ENCODE measurements at regions not wholly inside any gene's neighbourhood (a gene's known extent, or its start where the extent isn't known, plus 50 kb on each side); places are given as distances from the start of the nearest gene placed in this dataset.

DNA sequence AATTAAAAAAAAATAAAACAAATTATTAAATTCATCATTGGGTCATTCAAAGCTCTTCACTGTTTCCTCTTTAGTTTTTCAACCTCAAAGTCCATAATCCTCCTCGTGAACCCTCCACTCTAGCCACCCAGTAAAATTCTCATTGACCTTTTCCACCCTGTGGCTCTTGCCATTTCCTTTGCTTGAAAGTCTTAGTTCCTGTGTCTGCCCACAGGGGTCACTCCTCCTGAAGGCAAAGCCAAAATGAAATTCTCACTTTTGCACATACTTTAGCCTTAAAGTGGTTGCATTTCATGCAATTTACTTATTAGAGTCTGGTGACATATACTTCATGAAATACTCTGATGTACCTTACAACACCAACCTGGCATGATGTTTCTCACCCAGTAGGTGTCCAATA is 263.7 kb downstream of the BMP2 start:
- intact Hi-C loops (cut with DNase I; ENCODE audit: low total_unique reads): no loop called here
- H3K27me3 ChIP-seq: no peaks in the 10 kb centered on the region
- no peak for TF ChIP-seq POLR2A (IDR thresholded peaks at IDR 0.05)
- TF ChIP-seq, protein P1, sequence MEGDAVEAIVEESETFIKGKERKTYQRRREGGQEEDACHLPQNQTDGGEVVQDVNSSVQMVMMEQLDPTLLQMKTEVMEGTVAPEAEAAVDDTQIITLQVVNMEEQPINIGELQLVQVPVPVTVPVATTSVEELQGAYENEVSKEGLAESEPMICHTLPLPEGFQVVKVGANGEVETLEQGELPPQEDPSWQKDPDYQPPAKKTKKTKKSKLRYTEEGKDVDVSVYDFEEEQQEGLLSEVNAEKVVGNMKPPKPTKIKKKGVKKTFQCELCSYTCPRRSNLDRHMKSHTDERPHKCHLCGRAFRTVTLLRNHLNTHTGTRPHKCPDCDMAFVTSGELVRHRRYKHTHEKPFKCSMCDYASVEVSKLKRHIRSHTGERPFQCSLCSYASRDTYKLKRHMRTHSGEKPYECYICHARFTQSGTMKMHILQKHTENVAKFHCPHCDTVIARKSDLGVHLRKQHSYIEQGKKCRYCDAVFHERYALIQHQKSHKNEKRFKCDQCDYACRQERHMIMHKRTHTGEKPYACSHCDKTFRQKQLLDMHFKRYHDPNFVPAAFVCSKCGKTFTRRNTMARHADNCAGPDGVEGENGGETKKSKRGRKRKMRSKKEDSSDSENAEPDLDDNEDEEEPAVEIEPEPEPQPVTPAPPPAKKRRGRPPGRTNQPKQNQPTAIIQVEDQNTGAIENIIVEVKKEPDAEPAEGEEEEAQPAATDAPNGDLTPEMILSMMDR (IDR thresholded peaks at IDR 0.05): no peak

DNA sequence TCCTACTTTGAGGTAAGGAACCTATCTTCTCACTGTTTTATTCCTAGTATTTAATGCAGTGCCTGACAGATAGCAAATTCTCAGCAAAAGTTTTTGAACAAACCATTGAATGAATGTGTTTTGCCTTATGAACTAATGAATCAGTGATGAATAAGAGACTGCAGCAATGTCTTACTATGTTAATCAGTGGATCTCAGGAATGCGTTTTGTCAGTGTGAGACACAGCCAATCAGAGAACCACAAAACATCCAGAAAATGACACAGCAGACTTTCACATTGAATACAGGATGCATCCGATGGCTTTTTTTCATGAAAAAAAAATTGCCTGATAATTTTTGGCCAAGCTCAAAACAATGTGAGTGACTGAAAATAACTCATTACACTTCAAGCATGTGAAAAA is 270.5 kb downstream of the BMP2 start:
- TF ChIP-seq, protein P1 (IDR thresholded peaks at IDR 0.05): no peak
- no peak for TF ChIP-seq POLR2A (IDR thresholded peaks at IDR 0.05)
- no peaks in the 10 kb centered on the region for H3K9me3 ChIP-seq
- H3K27me3 ChIP-seq: no peaks in the 10 kb centered on the region
- no peak overlapping the region for H3K4me3 ChIP-seq
- H3K4me1 ChIP-seq: no peaks in the 10 kb centered on the region
- intact Hi-C loops (cut with DNase I; ENCODE audit: low total_unique reads): no loop called here
- DNase-seq: no peak
- no peaks in the 10 kb centered on the region for H3K36me3 ChIP-seq
- no peak overlapping the region for H3K27ac ChIP-seq

More for the DNA sequence above, 263.7 kb downstream of the BMP2 start:
- H3K36me3 ChIP-seq: no peaks in the 10 kb centered on the region
- H3K9me3 ChIP-seq: no peaks in the 10 kb centered on the region
- H3K4me3 ChIP-seq: no peak overlapping the region
- DNase-seq: no peak
- no peak overlapping the region for H3K27ac ChIP-seq
- no peaks in the 10 kb centered on the region for H3K4me1 ChIP-seq

DNA sequence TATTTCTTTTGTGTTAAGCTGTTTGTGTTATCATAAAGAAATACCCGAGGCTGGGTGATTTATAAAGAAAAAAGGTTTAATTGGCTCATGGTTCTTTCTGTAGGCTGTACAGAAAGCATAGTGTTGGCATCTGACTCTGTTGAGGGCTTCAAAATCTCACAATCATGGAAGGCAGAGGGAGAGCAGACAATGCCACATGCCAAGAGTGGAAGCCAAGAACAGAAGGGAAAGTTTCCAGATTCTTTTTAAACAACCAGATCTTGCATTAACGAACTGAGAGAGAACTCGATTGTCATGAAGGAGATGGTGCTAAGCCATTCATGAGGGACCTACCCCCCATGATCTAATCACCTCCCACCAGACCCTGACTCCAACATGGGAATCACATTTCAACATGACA is 290.1 kb downstream of the BMP2 start:
- TF ChIP-seq POLR2A (IDR thresholded peaks at IDR 0.05): no peak
- TF ChIP-seq, protein P1 (IDR thresholded peaks at IDR 0.05): no peak
- Histone ChIP-seq H3K27ac (no peak overlapping the region), H3K27me3 (no peaks in the 10 kb centered on the region), H3K9me3 (no peaks in the 10 kb centered on the region), H3K36me3 (no peaks in the 10 kb centered on the region), H3K4me1 (no peaks in the 10 kb centered on the region), H3K4me3 (no peak overlapping the region)
- intact Hi-C loops (cut with DNase I; ENCODE audit: low total_unique reads): no loop called here
- DNase-seq: no peak

DNA sequence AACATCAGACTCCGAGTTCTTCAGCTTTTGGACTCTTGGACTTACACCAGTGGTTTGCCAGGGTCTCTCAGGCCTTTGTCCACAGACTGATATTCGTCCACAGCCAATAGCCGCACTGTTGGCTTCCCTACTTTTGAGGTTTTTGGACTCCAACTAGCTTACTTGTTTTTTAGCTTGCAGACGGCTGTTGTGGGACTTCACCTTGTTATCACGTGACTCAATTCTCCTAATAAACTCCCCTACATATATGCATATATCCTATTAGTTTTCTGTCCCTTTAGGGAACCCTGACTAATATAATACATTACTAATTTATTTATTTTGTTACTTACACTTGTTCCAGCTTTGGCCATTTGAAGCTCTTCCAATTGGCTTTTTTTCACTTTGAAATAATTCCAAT is 311.3 kb downstream of the BMP2 start:
- Histone ChIP-seq H3K36me3 (no peaks in the 10 kb centered on the region), H3K27me3 (no peaks in the 10 kb centered on the region), H3K27ac (no peak overlapping the region), H3K4me3 (no peak overlapping the region), H3K4me1 (no peaks in the 10 kb centered on the region), H3K9me3 (no peaks in the 10 kb centered on the region)
- TF ChIP-seq, protein P1 (IDR thresholded peaks at IDR 0.05): no peak
- intact Hi-C loops (cut with DNase I; ENCODE audit: low total_unique reads): no loop called here
- no peak for DNase-seq

DNA sequence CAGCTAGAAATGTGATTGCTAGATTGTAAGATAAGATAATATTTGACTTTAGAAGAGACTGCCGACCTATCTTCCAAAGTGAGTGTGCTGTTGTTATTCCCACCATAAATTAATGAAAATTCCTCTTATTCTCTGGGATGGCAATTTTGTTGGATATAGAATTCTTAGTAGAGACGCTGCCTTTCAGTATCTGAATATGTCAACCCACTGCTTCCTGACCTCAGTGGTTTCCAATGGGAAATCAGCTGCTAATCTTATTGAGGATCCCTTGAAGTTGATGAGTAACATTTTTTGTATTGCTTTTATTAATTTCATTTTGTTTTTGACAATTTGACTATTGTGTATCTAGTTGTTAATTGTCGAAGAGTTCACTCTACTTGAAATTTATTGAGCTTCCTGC is 313.0 kb downstream of the BMP2 start:
- Histone ChIP-seq H3K27ac (no peak overlapping the region), H3K9me3 (no peaks in the 10 kb centered on the region), H3K27me3 (no peaks in the 10 kb centered on the region), H3K4me3 (no peak overlapping the region), H3K36me3 (no peaks in the 10 kb centered on the region), H3K4me1 (no peaks in the 10 kb centered on the region)
- intact Hi-C loops (cut with DNase I; ENCODE audit: low total_unique reads): no loop called here
- no peak for TF ChIP-seq POLR2A (IDR thresholded peaks at IDR 0.05)
- TF ChIP-seq, protein P1 (IDR thresholded peaks at IDR 0.05): no peak
- DNase-seq: no peak

All from uterus (tissue), 3 donors.